ENCODE measurements at regions not wholly inside any gene's neighbourhood (a gene's known extent, or its start where the extent isn't known, plus 50 kb on each side); places are given as distances from the start of the nearest gene placed in this dataset.

DNA sequence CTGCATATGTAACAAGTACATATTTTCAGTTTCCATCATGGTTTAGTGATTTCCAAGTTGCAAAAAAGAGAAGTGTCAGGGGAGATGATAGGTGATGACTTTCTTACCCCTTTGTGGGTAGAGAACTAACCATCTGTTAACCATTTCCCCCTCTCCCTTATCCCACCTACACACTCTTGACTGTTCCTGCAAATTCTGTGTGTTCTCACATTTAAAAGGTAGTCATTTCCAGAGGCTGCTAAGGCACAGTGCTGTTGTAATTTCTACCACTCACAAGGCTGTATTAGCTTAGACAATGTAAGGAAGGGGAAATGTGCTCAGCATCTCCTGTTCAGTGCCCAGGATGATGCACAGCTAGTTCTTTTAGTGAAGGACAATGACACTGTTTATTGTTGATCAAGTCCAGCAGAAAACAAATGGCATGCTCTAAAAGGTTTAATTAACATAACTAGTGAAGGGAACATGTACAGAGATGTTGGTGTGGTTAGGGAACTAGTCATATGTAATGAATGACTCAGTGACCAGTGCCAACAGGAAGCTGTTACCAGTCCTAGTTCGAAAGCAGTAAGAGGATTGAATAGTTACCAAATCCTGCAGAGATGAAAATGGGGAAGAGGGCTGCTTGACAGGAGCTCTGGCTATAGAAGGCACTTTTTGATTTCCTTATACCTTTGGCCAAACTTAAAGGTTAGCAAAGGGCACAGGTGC is 165.1 kb downstream of the PLK2 start:
- TF ChIP-seq CTCF (IDR thresholded peaks at IDR 0.05; ENCODE audit: low read depth, low read length, poor library complexity, severe bottlenecking) (no peak), EZH2phosphoT487 (IDR thresholded peaks at IDR 0.05; ENCODE audit: borderline replicate concordance, low read length) (no peak)

Measured in DOHH2 (cell line).